ENCODE measurements at regions not wholly inside any gene's neighbourhood (a gene's known extent, or its start where the extent isn't known, plus 50 kb on each side); places are given as distances from the start of the nearest gene placed in this dataset.

GRCh38 chr17:33444731-33445130, 151.6 kb upstream of the ASIC2 start:
- H3K4me1 ChIP-seq (replicated peaks in 1 of 2), result no peaks in the 10 kb centered on the region
- TF ChIP-seq POLR2A (IDR thresholded peaks at IDR 0.05), result no peak
- no peak for TF ChIP-seq CTCF (IDR thresholded peaks at IDR 0.05)
- no peak for DNase-seq
- 28 to 39% (median 35%) methylated on average over 3 of the region's 3 CpGs for WGBS, 4 donors
- no peaks in the 10 kb centered on the region for H3K9me3 ChIP-seq (replicated peaks in 1 of 3)
- no peak overlapping the region for H3K27ac ChIP-seq
- no peaks in the 10 kb centered on the region for H3K36me3 ChIP-seq (replicated peaks in 1 of 2)
- intact Hi-C loops (cut with DNase I), result no loop called here
- no peaks in the 10 kb centered on the region for H3K27me3 ChIP-seq
- H3K4me3 ChIP-seq, result no peak overlapping the region

GRCh38 chr17:33447090-33447489, 154.0 kb upstream of the ASIC2 start:
- intact Hi-C loops (cut with DNase I), result no loop called here
- Histone ChIP-seq H3K4me1 (replicated peaks in 1 of 2) (no peaks in the 10 kb centered on the region), H3K27me3 (no peaks in the 10 kb centered on the region), H3K4me3 (no peak overlapping the region), H3K9me3 (replicated peaks in 1 of 3) (no peaks in the 10 kb centered on the region), H3K27ac (no peak overlapping the region), H3K36me3 (replicated peaks in 1 of 2) (no peaks in the 10 kb centered on the region)
- DNase-seq, result peak in 1 of 7 donors; percentile 62
- 56 to 75% (median 65%) methylated on average over 5 of the region's 5 CpGs for WGBS, 4 donors
- TF ChIP-seq CTCF (IDR thresholded peaks at IDR 0.05), result no peak
- TF ChIP-seq POLR2A (IDR thresholded peaks at IDR 0.05), result no peak

- H3K9me3 ChIP-seq (replicated peaks in 1 of 3), result no peaks in the 10 kb centered on the region
- WGBS, 4 donors, result 59 to 68% (median 63%) methylated on average over 7 of the region's 7 CpGs
These were observed 158.1 kb upstream of the ASIC2 start for GRCh38 chr17:33451221-33451620.

GRCh38 chr17:33457477-33457876, 164.4 kb upstream of the ASIC2 start:
- WGBS, 4 donors, result 53 to 88% (median 77%) methylated on average over 1 of the region's 1 CpG
- no peaks in the 10 kb centered on the region for H3K27me3 ChIP-seq
- H3K4me1 ChIP-seq (replicated peaks in 1 of 2), result no peaks in the 10 kb centered on the region
- no peak overlapping the region for H3K27ac ChIP-seq
- H3K36me3 ChIP-seq (replicated peaks in 1 of 2), result no peaks in the 10 kb centered on the region
- no peak for DNase-seq
- TF ChIP-seq POLR2A (IDR thresholded peaks at IDR 0.05) (no peak), CTCF (IDR thresholded peaks at IDR 0.05) (no peak)
- intact Hi-C loops (cut with DNase I), result no loop called here
- H3K9me3 ChIP-seq (replicated peaks in 1 of 3), result no peaks in the 10 kb centered on the region
- no peak overlapping the region for H3K4me3 ChIP-seq

More at GRCh38 chr17:33451221-33451620, 158.1 kb upstream of the ASIC2 start:
- Histone ChIP-seq H3K27ac (no peak overlapping the region), H3K27me3 (no peaks in the 10 kb centered on the region), H3K4me1 (replicated peaks in 1 of 2) (no peaks in the 10 kb centered on the region), H3K4me3 (no peak overlapping the region), H3K36me3 (replicated peaks in 1 of 2) (no peaks in the 10 kb centered on the region)
- no peak for DNase-seq
- no peak for TF ChIP-seq POLR2A (IDR thresholded peaks at IDR 0.05)
- TF ChIP-seq CTCF (IDR thresholded peaks at IDR 0.05), result no peak
- intact Hi-C loops (cut with DNase I), result no loop called here
